OCI-LY3 (cell line): ENCODE measurements at regions not wholly inside any gene's neighbourhood (a gene's known extent, or its start where the extent isn't known, plus 50 kb on each side); places are given as distances from the start of the nearest gene placed in this dataset.

ENCODE experiments used
- EZH2phosphoT487 ChIP-seq: fragments of 200-600 bp; shearing (Covaris generic); IDR thresholded peaks from 2 replicates; pipeline ENCODE4 v1.6.1; 2018; ENCODE audit warnings: antibody characterized with exemption, mixed run types, low read depth
- TF ChIP-seq, protein P1 (sequence below): fragments of 200-600, 300-600 bp; sonication (generic); IDR thresholded peaks from 2 replicates; pipeline ENCODE4 v1.5.1; 2014; ENCODE audit warnings: antibody characterized with exemption, low read length, low read depth

DNA sequence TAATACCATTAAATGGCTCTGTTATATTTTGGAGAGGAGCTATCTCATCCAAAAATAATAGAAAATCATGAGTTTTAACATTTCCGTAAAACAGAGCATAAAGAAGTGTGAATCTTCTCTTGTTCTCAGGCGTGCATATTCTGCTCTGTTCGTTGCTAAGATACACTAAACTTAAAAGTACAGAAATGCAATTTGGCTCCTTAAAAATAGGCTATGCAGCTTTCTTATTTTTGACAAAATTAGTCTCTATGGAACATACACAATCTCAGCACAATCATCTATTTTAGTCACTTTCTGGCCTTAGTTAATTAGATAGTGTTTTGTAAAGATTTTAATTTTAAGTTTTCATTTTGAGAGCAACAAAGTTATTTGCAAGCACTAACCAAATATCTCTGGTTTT lies 79.0 kb upstream of the USP25 start:
- TF ChIP-seq, protein P1, sequence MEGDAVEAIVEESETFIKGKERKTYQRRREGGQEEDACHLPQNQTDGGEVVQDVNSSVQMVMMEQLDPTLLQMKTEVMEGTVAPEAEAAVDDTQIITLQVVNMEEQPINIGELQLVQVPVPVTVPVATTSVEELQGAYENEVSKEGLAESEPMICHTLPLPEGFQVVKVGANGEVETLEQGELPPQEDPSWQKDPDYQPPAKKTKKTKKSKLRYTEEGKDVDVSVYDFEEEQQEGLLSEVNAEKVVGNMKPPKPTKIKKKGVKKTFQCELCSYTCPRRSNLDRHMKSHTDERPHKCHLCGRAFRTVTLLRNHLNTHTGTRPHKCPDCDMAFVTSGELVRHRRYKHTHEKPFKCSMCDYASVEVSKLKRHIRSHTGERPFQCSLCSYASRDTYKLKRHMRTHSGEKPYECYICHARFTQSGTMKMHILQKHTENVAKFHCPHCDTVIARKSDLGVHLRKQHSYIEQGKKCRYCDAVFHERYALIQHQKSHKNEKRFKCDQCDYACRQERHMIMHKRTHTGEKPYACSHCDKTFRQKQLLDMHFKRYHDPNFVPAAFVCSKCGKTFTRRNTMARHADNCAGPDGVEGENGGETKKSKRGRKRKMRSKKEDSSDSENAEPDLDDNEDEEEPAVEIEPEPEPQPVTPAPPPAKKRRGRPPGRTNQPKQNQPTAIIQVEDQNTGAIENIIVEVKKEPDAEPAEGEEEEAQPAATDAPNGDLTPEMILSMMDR: no peak
- TF ChIP-seq EZH2phosphoT487: no peak
